HCT116 (cell line): ENCODE measurements at regions not wholly inside any gene's neighbourhood (a gene's known extent, or its start where the extent isn't known, plus 50 kb on each side); places are given as distances from the start of the nearest gene placed in this dataset.

ENCODE experiments used
- ATAC-seq: fragments of 200-7000 bp; cut with Tn5 transposase; 2 replicates; pipeline ENCODE4 v1.9.1; 2020; ENCODE audit warnings: mild to moderate bottlenecking, moderate library complexity
- BruUV-seq: library from RNA; stranded (reverse); fragments of 400-500 nt; replicated peaks from 2 replicates; lab custom pipeline; 2021; lab: Mats Ljungman, UMichigan
- CTCF ChIA-PET: fragments of 300-600 bp; sonication (Branson Sonifier 250); formaldehyde crosslinking; loops from one replicate; lab custom pipeline; 2021; ENCODE audit warnings: antibody characterized with exemption; lab: Charles Lee
- POLR2A ChIA-PET: fragments of 300-600, 350-600 bp; sonication (Branson Sonifier 250); formaldehyde crosslinking; loops from one replicate; lab custom pipeline; 2021; ENCODE audit warnings: antibody characterized with exemption; lab: Charles Lee
- RAD21 ChIA-PET, 2 experiments: fragments of 300-600 bp; sonication (Branson Sonifier 250); formaldehyde crosslinking; loops; one replicate each; lab custom pipeline; 2023; ENCODE audit warnings: low total read pairs in 2 of 2; ENCODE audit not compliant: uncharacterized antibody in 2 of 2, unreplicated experiment in 2 of 2, low non-redundant PET in 1 of 2; lab: Charles Lee
- DNase-seq: peaks from one replicate; pipeline ENCODE4 v3.0.0-alpha.2; 2010; ENCODE audit warnings: low read depth, low spot score
- H2AFZ ChIP-seq: fragments of 200-600 bp; shearing (Covaris generic), sonication (generic); 2 replicates; pipeline ENCODE4 v1.6.1; 2017; ENCODE audit warnings: low read depth, mixed run types, mixed read lengths, antibody characterized with exemption, low read length; ENCODE audit not compliant: poor library complexity, severe bottlenecking
- H3K27ac ChIP-seq: 2 replicates; pipeline ENCODE4 v1.5.1; 2012; ENCODE audit warnings: low read depth, low read length
- H3K27me3 ChIP-seq: fragments of 200-600 bp; sonication (generic); 2 replicates; pipeline ENCODE4 v1.6.1; 2016; ENCODE audit warnings: mixed run types, low read length, mixed read lengths; ENCODE audit not compliant: insufficient read depth
- H3K36me3 ChIP-seq, 2 experiments: fragments of 200-500 bp in 1 of 2; fragments of 200-600 bp in 1 of 2; sonication (Bioruptor generic) in 1 of 2; sonication (generic) in 1 of 2; 2 replicates each; pipeline versions ENCODE4 v1.5.1 to v1.6.1; 2014 to 2016; ENCODE audit warnings: low read length in 2 of 2, inconsistent platforms in 1 of 2, mixed read lengths in 1 of 2, mixed run types in 1 of 2; ENCODE audit not compliant: insufficient read depth in 2 of 2, control insufficient read depth in 1 of 2
- H3K4me1 ChIP-seq, 2 experiments: fragments of 200-600 bp in 1 of 2; sonication (generic) in 1 of 2; 2 replicates each; pipeline versions ENCODE4 v1.5.1 to v1.6.1; 2012 to 2017; ENCODE audit warnings: low read length in 2 of 2, inconsistent platforms in 1 of 2, mild to moderate bottlenecking in 1 of 2, mixed read lengths in 1 of 2, mixed run types in 1 of 2, moderate library complexity in 1 of 2; ENCODE audit not compliant: insufficient read depth in 2 of 2, control insufficient read depth in 1 of 2
- H3K4me2 ChIP-seq: fragments of 200-600 bp; sonication (generic); 2 replicates; pipeline ENCODE4 v1.6.1; 2017; ENCODE audit warnings: mixed run types, low read length, mixed read lengths
- H3K4me3 ChIP-seq, 2 experiments: fragments of 200-600 bp in 1 of 2; sonication (generic) in 1 of 2; replicated peaks in 1 of 2; 2 replicates each; pipeline ENCODE4 v1.5.1; 2011 to 2016; ENCODE audit warnings: low read length in 2 of 2, control low read depth in 1 of 2, low read depth in 1 of 2, mild to moderate bottlenecking in 1 of 2, mixed read lengths in 1 of 2, mixed run types in 1 of 2
- H3K79me2 ChIP-seq: fragments of 200-600 bp; sonication (generic); 2 replicates; pipeline ENCODE4 v1.6.1; 2017; ENCODE audit warnings: mild to moderate bottlenecking, mixed run types, low read length, moderate library complexity, mixed read lengths; ENCODE audit not compliant: insufficient read depth
- H3K9ac ChIP-seq: fragments of 200-600 bp; sonication (generic); 2 replicates; pipeline ENCODE4 v1.6.1; 2016; ENCODE audit warnings: low read length, mixed read lengths
- H3K9me2 ChIP-seq: fragments of 200-600 bp; sonication (generic), shearing (Covaris generic); 2 replicates; pipeline ENCODE4 v1.6.1; 2017; ENCODE audit warnings: mixed run types, mild to moderate bottlenecking, moderate library complexity; ENCODE audit not compliant: insufficient read depth
- H3K9me3 ChIP-seq, 2 experiments: fragments of 200-500 bp in 1 of 2; fragments of 200-600 bp in 1 of 2; sonication (Bioruptor generic) in 1 of 2; sonication (generic) in 1 of 2; 2 replicates each; pipeline ENCODE4 v1.6.1; 2014 to 2017; ENCODE audit warnings: low read length in 2 of 2, mixed read lengths in 2 of 2, inconsistent platforms in 1 of 2, low read depth in 1 of 2, mild to moderate bottlenecking in 1 of 2, mixed run types in 1 of 2, moderate library complexity in 1 of 2; ENCODE audit not compliant: control insufficient read depth in 1 of 2, insufficient read depth in 1 of 2
- H4K20me1 ChIP-seq: fragments of 200-600 bp; sonication (generic), shearing (Covaris generic); 2 replicates; pipeline ENCODE4 v1.6.1; 2017; ENCODE audit warnings: mixed run types, mild to moderate bottlenecking, moderate library complexity; ENCODE audit not compliant: insufficient read depth
- CBX3 ChIP-seq: IDR thresholded peaks from 2 replicates; pipeline ENCODE4 v1.6.1; 2012; ENCODE audit warnings: low read depth
- CEBPB ChIP-seq: IDR thresholded peaks from 2 replicates; pipeline ENCODE4 v1.6.1; 2012; ENCODE audit warnings: low read depth
- CTCF ChIP-seq, 3 experiments: fragments of 200-600 bp in 1 of 3; sonication (generic) in 1 of 3; IDR thresholded peaks in 2 of 3; conservative IDR thresholded peaks in 1 of 3; 2 replicates each; pipeline ENCODE4 v1.5.1; 2012 to 2017; ENCODE audit warnings: low read depth in 2 of 3, low read length in 2 of 3, antibody characterized with exemption in 1 of 3, borderline replicate concordance in 1 of 3, control low read depth in 1 of 3, mild to moderate bottlenecking in 1 of 3, mixed read lengths in 1 of 3, mixed run types in 1 of 3, moderate library complexity in 1 of 3; ENCODE audit not compliant: insufficient read depth in 1 of 3
- FOSL1 ChIP-seq: IDR thresholded peaks from 2 replicates; pipeline ENCODE4 v1.6.1; 2012; ENCODE audit warnings: low read depth
- JUND ChIP-seq: IDR thresholded peaks from 2 replicates; pipeline ENCODE4 v1.6.1; 2012
- MAX ChIP-seq: IDR thresholded peaks from 2 replicates; pipeline ENCODE4 v1.6.1; 2012
- POLR2A ChIP-seq: IDR thresholded peaks from 2 replicates; pipeline ENCODE4 v1.7.0; 2011; ENCODE audit warnings: borderline replicate concordance; ENCODE audit not compliant: insufficient read depth, insufficient read length; ENCODE audit errors: extremely low read depth
- POLR2AphosphoS5 ChIP-seq: IDR thresholded peaks from 2 replicates; pipeline ENCODE4 v1.6.1; 2011; ENCODE audit warnings: mild to moderate bottlenecking, low read depth, low read length, moderate library complexity
- REST ChIP-seq: IDR thresholded peaks from 2 replicates; pipeline ENCODE4 v1.6.1; 2012; ENCODE audit warnings: low read depth
- SIN3A ChIP-seq: IDR thresholded peaks from 2 replicates; pipeline ENCODE4 v1.6.1; 2012; ENCODE audit warnings: low read depth
- SP1 ChIP-seq: IDR thresholded peaks from 2 replicates; pipeline ENCODE4 v1.6.1; 2012; ENCODE audit warnings: low read depth
- SRF ChIP-seq: IDR thresholded peaks from 2 replicates; pipeline ENCODE4 v1.6.1; 2012; ENCODE audit warnings: low read depth
- TCF7L2 ChIP-seq: IDR thresholded peaks from 2 replicates; pipeline ENCODE4 v1.7.0; 2011; ENCODE audit warnings: borderline replicate concordance, inconsistent platforms; ENCODE audit not compliant: insufficient read depth, insufficient read length; ENCODE audit errors: extremely low read depth
- ZBTB33 ChIP-seq: IDR thresholded peaks from 2 replicates; pipeline ENCODE4 v1.6.1; 2011; ENCODE audit warnings: mild to moderate bottlenecking, low read length, moderate library complexity; ENCODE audit not compliant: insufficient replicate concordance; ENCODE audit errors: extremely low read depth
- intact Hi-C: fragments of 100-400 bp; cut with micrococcal nuclease; formaldehyde crosslinking; loops from 2 replicates; pipeline ENCODE4 v1.10.0; 2022

- TF ChIP-seq CTCF (IDR thresholded peaks at IDR 0.05 in 2 of 3, conservative IDR thresholded peaks at IDR 0.05 in 1 of 3; ENCODE audit: borderline replicate concordance in 1 of 3, insufficient read depth in 1 of 3, low read depth in 2 of 3, low read length in 2 of 3) (no peak), SIN3A (no peak), FOSL1 (no peak), POLR2AphosphoS5 (no peak), TCF7L2 (no peak), MAX (no peak), SRF (no peak), REST (no peak), POLR2A (no peak)
These were observed 126.8 kb downstream of the CTNND1 start (continued) for GRCh38 chr11:57888386-57888785.

GRCh38 chr11:57890521-57890920 lies 128.9 kb downstream of the CTNND1 start:
- no TSS peak for BruUV-seq
- ChIA-PET CTCF (no interaction called here), RAD21 (no interaction called here), POLR2A (no interaction called here)
- Histone ChIP-seq H3K9ac (no peak overlapping the region), H3K9me2 (no peaks in the 10 kb centered on the region), H3K4me1 (no peaks in the 10 kb centered on the region), H3K27me3 (no peaks in the 10 kb centered on the region), H3K79me2 (no peaks in the 10 kb centered on the region), H3K4me2 (no peak overlapping the region), H2AFZ (no peak overlapping the region), H3K36me3 (no peaks in the 10 kb centered on the region), H4K20me1 (no peaks in the 10 kb centered on the region), H3K4me3 (no peak overlapping the region), H3K9me3 (no peaks in the 10 kb centered on the region), H3K27ac (no peak overlapping the region)
- DNase-seq, result no peak
- no peak for ATAC-seq
- intact Hi-C loops, result no loop called here
- no peak for TF ChIP-seq SP1
- no peak for TF ChIP-seq CEBPB
- no peak for TF ChIP-seq CBX3
- TF ChIP-seq REST, result no peak
- no peak for TF ChIP-seq JUND
- no peak for TF ChIP-seq ZBTB33
- no peak for TF ChIP-seq MAX
